GM10266 (cell line): ENCODE measurements at regions not wholly inside any gene's neighbourhood (a gene's known extent, or its start where the extent isn't known, plus 50 kb on each side); places are given as distances from the start of the nearest gene placed in this dataset.
A peak's percentile ranks its signal among the peaks of the same experiment; 100 is the strongest.
"Not testable (repeated sequence)": the region's sequence is repeated elsewhere in the genome, so short reads cannot be mapped to it uniquely, and the experiment has no call there.

Source experiments
- DNase-seq: peaks from one replicate; pipeline ENCODE4 v3.0.0; 2012; ENCODE audit errors: extremely low spot score
- CTCF ChIP-seq: IDR thresholded peaks from 2 replicates; pipeline ENCODE4 v1.5.1; 2012; ENCODE audit warnings: mild to moderate bottlenecking, low read depth; ENCODE audit not compliant: control insufficient read depth, insufficient read depth; ENCODE audit errors: missing control alignments

GRCh38 chr17:47066841-47067682 lies 88.0 kb upstream of the RPRML start:
- peak; percentile 11 for TF ChIP-seq CTCF
- peak; percentile 92 for DNase-seq

GRCh38 chr17:47066095-47066494 lies 87.0 kb upstream of the RPRML start:
- DNase-seq, result no peak
- TF ChIP-seq CTCF, result no peak

GRCh38 chr17:47064684-47065083 lies 85.6 kb upstream of the RPRML start:
- DNase-seq, result no peak
- no peak for TF ChIP-seq CTCF

- DNase-seq, result no peak
- no peak for TF ChIP-seq CTCF
Observed at GRCh38 chr17:47063475-47063874, 84.4 kb upstream of the RPRML start.

GRCh38 chr17:47062851-47063250 lies 83.8 kb upstream of the RPRML start:
- DNase-seq, result not testable (repeated sequence)

GRCh38 chr17:47060005-47060404 lies 81.0 kb upstream of the RPRML start:
- not testable (repeated sequence) for DNase-seq

- DNase-seq, result no peak
- TF ChIP-seq CTCF, result no peak
Observed at GRCh38 chr17:47057830-47058229, 78.8 kb upstream of the RPRML start.

GRCh38 chr17:47057279-47057678 lies 78.2 kb upstream of the RPRML start:
- not testable (repeated sequence) for DNase-seq

GRCh38 chr17:47056687-47057086 lies 77.6 kb upstream of the RPRML start:
- not testable (repeated sequence) for DNase-seq
